Upper lobe of left lung (tissue), 4 donors: ENCODE measurements at regions not wholly inside any gene's neighbourhood (a gene's known extent, or its start where the extent isn't known, plus 50 kb on each side); places are given as distances from the start of the nearest gene placed in this dataset.

Experiments used
- EP300 ChIP-seq, 4 donors: sonication (generic); formaldehyde crosslinking; IDR thresholded peaks; one replicate each; pipeline ENCODE4 v1.5.1; 2017; ENCODE audit warnings: antibody characterized with exemption in 4 of 4, control low read depth in 2 of 4
- POLR2A ChIP-seq, 4 donors: fragments of 450-650 bp; IDR thresholded peaks; one replicate each; pipeline ENCODE4 v1.5.1; 2016 to 2017; ENCODE audit warnings: antibody characterized with exemption in 4 of 4, mild to moderate bottlenecking in 2 of 4
- TF ChIP-seq, protein P1 (sequence below), 6 experiments: fragments of 450-650 bp in 4 of 6; fragments of 200-600 bp in 2 of 6; sonication (generic) in 2 of 6; IDR thresholded peaks; one replicate each; pipeline ENCODE4 v1.5.1; 2016 to 2019; ENCODE audit warnings: antibody characterized with exemption in 6 of 6

DNA sequence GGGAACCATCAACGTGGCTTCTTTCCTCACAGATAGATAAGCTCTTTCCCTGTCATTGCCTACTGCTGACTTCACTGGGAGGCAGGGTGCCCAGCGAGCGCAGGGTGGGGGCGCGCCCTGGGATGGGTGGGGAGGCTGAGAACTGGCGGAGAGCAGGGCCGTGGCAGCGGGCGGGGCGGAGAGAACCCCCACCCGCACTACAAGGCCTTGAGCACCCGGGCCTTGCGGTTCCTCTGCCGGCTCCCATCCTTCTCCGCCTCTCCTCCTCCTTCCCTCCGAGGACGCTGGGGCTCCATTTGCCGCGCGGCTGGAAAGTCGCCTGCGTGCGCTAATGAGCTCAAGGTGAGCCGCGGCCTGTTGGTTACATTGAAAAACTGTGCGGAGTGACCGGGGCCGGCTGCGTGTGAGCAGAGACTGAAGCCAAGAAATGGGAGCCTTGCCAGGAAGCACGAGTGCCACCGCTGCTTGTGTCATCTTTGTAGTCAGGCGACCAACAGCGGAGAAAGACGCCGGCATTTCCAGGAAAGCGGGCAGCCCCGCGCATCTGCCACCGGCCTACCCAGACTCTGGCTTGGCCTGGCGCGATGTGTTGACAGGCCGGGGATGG is 963.5 kb upstream of the SLC35B3 start:
- TF ChIP-seq, protein P1, sequence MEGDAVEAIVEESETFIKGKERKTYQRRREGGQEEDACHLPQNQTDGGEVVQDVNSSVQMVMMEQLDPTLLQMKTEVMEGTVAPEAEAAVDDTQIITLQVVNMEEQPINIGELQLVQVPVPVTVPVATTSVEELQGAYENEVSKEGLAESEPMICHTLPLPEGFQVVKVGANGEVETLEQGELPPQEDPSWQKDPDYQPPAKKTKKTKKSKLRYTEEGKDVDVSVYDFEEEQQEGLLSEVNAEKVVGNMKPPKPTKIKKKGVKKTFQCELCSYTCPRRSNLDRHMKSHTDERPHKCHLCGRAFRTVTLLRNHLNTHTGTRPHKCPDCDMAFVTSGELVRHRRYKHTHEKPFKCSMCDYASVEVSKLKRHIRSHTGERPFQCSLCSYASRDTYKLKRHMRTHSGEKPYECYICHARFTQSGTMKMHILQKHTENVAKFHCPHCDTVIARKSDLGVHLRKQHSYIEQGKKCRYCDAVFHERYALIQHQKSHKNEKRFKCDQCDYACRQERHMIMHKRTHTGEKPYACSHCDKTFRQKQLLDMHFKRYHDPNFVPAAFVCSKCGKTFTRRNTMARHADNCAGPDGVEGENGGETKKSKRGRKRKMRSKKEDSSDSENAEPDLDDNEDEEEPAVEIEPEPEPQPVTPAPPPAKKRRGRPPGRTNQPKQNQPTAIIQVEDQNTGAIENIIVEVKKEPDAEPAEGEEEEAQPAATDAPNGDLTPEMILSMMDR (IDR thresholded peaks at IDR 0.05): no peak
- TF ChIP-seq POLR2A (IDR thresholded peaks at IDR 0.05): no peak
- TF ChIP-seq EP300 (IDR thresholded peaks at IDR 0.05): no peak
